ENCODE measurements at regions not wholly inside any gene's neighbourhood (a gene's known extent, or its start where the extent isn't known, plus 50 kb on each side); places are given as distances from the start of the nearest gene placed in this dataset.

DNA sequence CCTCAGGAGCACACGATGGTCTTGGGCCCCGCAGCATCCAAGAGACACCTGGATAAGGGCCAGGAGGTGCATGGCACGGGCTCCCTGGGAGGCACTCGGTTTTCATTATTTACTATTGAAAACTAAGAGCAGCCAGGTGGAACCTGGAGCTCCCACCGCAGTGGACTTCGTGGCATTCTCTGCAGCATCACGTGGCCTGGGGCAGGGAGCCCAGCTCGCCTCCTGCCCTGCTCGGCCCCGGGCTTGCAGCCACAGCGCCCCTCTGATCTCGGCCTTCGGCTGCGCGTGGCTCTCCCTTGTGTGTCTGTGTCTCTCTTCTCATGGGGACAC is 121.6 kb downstream of the SIK1 start:
- TF ChIP-seq, protein P1, sequence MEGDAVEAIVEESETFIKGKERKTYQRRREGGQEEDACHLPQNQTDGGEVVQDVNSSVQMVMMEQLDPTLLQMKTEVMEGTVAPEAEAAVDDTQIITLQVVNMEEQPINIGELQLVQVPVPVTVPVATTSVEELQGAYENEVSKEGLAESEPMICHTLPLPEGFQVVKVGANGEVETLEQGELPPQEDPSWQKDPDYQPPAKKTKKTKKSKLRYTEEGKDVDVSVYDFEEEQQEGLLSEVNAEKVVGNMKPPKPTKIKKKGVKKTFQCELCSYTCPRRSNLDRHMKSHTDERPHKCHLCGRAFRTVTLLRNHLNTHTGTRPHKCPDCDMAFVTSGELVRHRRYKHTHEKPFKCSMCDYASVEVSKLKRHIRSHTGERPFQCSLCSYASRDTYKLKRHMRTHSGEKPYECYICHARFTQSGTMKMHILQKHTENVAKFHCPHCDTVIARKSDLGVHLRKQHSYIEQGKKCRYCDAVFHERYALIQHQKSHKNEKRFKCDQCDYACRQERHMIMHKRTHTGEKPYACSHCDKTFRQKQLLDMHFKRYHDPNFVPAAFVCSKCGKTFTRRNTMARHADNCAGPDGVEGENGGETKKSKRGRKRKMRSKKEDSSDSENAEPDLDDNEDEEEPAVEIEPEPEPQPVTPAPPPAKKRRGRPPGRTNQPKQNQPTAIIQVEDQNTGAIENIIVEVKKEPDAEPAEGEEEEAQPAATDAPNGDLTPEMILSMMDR (conservative IDR thresholded peaks at IDR 0.05; ENCODE audit: low read length) = no peak
- TF ChIP-seq EZH2phosphoT487 (IDR thresholded peaks at IDR 0.05; ENCODE audit: borderline replicate concordance, low read depth, low read length) = no peak
